ENCODE measurements at regions not wholly inside any gene's neighbourhood (a gene's known extent, or its start where the extent isn't known, plus 50 kb on each side); places are given as distances from the start of the nearest gene placed in this dataset.

DNA sequence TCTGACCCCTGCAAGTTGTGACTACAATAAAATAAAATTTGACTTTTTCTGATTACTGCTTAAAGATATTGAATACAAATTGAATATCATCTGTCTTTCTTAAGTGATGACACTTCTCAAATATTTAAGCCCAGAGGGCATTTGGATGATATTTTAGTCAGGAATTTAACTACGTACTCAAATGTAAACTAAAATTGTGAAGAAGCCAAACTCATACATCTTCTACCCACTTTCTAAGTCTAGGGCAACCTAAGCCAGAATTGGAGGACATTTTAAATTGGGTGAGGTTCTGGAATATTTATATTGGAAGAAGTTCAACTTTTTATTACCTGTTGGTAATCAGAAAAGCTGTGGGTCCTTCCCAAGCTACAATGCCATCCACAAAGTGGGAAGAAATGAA, 149.1 kb upstream of the WDR11 start:
- WGBS, 2 experiments (ENCODE audit: insufficient coverage in 2 of 2): no CpG with 5 or more reads among the region's 1 CpG
- H3K4me3 ChIP-seq (ENCODE audit: extremely low read depth, insufficient read depth, low read length, poor library complexity, severe bottlenecking): no peak overlapping the region
- no peaks in the 10 kb centered on the region for H3K36me3 ChIP-seq (ENCODE audit: control insufficient read depth, insufficient read depth, low read length)
- H3K9me3 ChIP-seq (ENCODE audit: control insufficient read depth, low read length): no peaks in the 10 kb centered on the region
- no peaks in the 10 kb centered on the region for H3K4me1 ChIP-seq (ENCODE audit: control insufficient read depth, insufficient read depth, low read length, poor library complexity, severe bottlenecking)
- H3K27ac ChIP-seq (ENCODE audit: low read depth, low read length, severe bottlenecking): no peak overlapping the region

DNA sequence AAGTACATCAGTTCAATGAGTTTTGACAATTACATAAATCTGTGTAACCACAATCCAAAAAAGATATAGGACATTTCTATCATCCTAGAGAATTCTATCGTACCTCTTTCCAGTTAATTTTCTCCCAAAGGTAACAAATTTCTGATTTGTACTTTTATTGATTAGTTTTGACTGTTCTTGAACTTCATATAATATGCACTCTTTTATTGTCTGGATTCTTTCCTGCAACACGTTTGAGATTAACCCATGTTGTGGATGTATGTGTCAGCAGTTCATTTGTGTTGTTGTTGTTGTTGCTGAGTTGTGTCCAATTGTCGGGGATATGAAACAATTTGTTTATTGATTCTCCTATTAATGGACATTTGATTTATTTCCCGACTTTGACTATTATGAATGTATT, 145.9 kb upstream of the WDR11 start:
- Histone ChIP-seq H3K27ac (ENCODE audit: low read depth, low read length, severe bottlenecking) (no peak overlapping the region), H3K4me1 (ENCODE audit: control insufficient read depth, insufficient read depth, low read length, poor library complexity, severe bottlenecking) (no peaks in the 10 kb centered on the region), H3K4me3 (ENCODE audit: extremely low read depth, insufficient read depth, low read length, poor library complexity, severe bottlenecking) (no peak overlapping the region), H3K9me3 (ENCODE audit: control insufficient read depth, low read length) (no peaks in the 10 kb centered on the region), H3K36me3 (ENCODE audit: control insufficient read depth, insufficient read depth, low read length) (no peaks in the 10 kb centered on the region)
- 80% methylated on average over 1 of the region's 4 CpGs; no CpG with 5 or more reads in 1 of the 2 experiments for WGBS, 2 experiments (ENCODE audit: insufficient coverage in 2 of 2)

DNA sequence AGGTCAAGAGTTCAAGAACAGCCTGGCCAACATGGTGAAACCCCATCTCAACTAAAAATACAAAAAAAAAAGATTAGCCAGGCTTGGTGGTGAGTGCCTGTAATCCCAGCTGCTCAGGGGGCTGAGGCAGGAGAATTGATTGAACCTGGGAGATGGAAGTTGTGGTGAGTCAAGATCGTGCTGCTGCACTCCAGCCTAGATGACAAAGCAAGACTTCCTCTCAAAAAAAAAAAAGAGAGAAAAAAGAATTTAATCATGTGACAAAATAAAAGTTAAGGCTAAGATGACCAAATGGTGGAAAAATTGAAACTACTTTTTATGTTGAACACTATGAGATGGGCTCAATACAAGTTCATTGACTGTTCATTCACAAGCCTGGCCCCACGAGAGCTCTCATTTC, 141.1 kb upstream of the WDR11 start:
- WGBS, 2 experiments (ENCODE audit: insufficient coverage in 2 of 2): 67 to 82% methylated on average over 1 of the region's 2 CpGs
- Histone ChIP-seq H3K27ac (ENCODE audit: low read depth, low read length, severe bottlenecking) (no peak overlapping the region), H3K4me1 (ENCODE audit: control insufficient read depth, insufficient read depth, low read length, poor library complexity, severe bottlenecking) (no peaks in the 10 kb centered on the region), H3K36me3 (ENCODE audit: control insufficient read depth, insufficient read depth, low read length) (no peaks in the 10 kb centered on the region), H3K9me3 (ENCODE audit: control insufficient read depth, low read length) (no peaks in the 10 kb centered on the region), H3K4me3 (ENCODE audit: extremely low read depth, insufficient read depth, low read length, poor library complexity, severe bottlenecking) (no peak overlapping the region)

DNA sequence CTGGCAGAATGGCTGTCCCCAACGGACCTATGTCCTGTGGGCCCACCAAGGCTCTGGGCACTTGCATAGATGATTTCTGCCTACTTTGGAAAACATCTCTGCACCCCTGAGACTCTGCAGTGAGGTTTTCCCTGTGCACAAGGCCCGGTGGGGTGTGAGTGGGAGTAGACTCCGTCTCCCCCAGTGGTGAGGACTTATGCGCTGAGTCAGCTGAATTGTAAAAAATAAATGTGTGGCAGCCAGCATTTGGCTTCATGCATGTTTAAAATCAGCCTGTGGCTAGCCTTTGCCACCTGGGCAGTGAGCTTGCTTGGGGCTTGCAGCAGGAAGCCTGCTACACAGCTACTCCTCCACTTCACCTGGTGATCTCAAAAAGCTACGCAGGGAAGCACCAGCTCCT, 139.3 kb upstream of the WDR11 start:
- Histone ChIP-seq H3K36me3 (ENCODE audit: control insufficient read depth, insufficient read depth, low read length) (no peaks in the 10 kb centered on the region), H3K4me1 (ENCODE audit: control insufficient read depth, insufficient read depth, low read length, poor library complexity, severe bottlenecking) (no peaks in the 10 kb centered on the region), H3K27ac (ENCODE audit: low read depth, low read length, severe bottlenecking) (no peak overlapping the region), H3K4me3 (ENCODE audit: extremely low read depth, insufficient read depth, low read length, poor library complexity, severe bottlenecking) (no peak overlapping the region), H3K9me3 (ENCODE audit: control insufficient read depth, low read length) (no peaks in the 10 kb centered on the region)
- WGBS, 2 experiments (ENCODE audit: insufficient coverage in 2 of 2): 89 to 90% methylated on average over 2 to 5 of the region's 5 CpGs

DNA sequence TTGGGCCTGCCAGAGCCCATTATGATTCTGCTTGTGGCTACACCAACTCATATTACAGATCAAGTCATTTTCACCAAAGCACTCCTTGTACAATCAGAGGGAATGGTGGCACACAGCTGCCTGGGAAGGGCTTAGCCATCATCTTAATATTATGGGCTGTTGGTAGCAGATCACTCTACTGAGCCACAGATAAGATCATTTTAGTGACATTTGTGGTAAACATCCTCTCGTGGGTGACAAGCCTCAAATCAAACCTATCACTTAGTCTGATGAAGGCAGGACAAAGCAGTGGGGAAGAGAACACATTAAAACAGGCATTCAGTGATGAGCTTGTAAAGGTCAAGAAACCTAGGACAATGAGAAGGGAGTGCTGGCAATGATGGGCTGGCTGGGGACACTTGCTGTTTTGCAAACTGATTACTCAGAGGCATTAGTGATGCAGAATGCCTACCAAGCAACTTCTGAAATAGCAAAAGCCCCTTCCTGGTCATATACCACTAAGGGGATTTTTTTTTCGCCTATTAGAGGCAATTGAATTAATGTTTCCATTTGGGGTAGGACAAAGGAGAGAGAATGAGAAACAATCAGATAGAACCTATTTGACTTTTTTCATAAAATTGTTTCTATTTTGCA, 137.5 kb upstream of the WDR11 start:
- Histone ChIP-seq H3K4me1 (ENCODE audit: control insufficient read depth, insufficient read depth, low read length, poor library complexity, severe bottlenecking) (no peaks in the 10 kb centered on the region), H3K4me3 (ENCODE audit: extremely low read depth, insufficient read depth, low read length, poor library complexity, severe bottlenecking) (no peak overlapping the region), H3K36me3 (ENCODE audit: control insufficient read depth, insufficient read depth, low read length) (no peaks in the 10 kb centered on the region), H3K27ac (ENCODE audit: low read depth, low read length, severe bottlenecking) (no peak overlapping the region), H3K9me3 (ENCODE audit: control insufficient read depth, low read length) (no peaks in the 10 kb centered on the region)
- WGBS, 2 experiments (ENCODE audit: insufficient coverage in 2 of 2): no CpG with 5 or more reads among the region's 2 CpGs

DNA sequence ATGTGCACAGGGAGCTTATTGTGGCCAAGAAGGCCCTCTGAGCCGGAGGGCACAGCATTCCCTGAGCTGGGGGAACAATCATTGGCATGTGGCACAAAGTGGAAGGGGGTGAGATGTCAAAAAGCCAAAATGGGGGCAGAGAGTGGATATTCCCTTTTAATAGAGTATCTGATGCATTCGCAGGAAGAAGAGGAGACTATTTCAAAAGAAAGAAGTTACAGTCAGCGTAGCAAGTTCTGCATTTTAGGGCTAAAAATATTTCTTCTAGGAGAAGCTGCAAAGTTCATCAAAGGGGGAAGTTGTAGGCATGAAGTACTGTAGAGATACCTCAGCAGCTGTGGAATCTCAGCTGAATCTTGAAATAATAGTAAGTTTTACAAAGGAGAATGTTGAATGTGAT, 136.0 kb upstream of the WDR11 start:
- Histone ChIP-seq H3K27ac (ENCODE audit: low read depth, low read length, severe bottlenecking) (no peak overlapping the region), H3K4me3 (ENCODE audit: extremely low read depth, insufficient read depth, low read length, poor library complexity, severe bottlenecking) (no peak overlapping the region), H3K9me3 (ENCODE audit: control insufficient read depth, low read length) (no peaks in the 10 kb centered on the region), H3K36me3 (ENCODE audit: control insufficient read depth, insufficient read depth, low read length) (no peaks in the 10 kb centered on the region), H3K4me1 (ENCODE audit: control insufficient read depth, insufficient read depth, low read length, poor library complexity, severe bottlenecking) (no peaks in the 10 kb centered on the region)
- WGBS, 2 experiments (ENCODE audit: insufficient coverage in 2 of 2): 97 to 100% methylated on average over 1 to 3 of the region's 3 CpGs

DNA sequence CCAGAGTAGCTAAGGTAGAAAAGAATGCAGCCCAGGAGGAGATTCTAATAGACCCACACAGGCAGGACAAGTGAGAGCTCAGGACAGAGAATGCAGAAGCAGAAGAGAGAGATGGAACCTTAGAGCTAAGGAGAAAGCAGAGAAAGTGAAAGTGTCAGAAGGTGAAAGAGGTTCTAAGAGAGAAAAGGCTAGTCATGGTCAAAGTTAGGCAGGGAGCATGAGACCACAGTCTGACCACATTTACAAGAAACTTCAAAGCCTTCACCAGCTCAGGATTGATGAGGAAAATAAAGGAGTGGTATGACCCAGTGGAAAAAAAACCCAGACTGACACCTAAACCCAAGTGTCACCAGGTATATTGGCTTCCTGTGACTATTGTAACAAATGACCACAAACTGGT, 131.8 kb upstream of the WDR11 start:
- Histone ChIP-seq H3K4me3 (ENCODE audit: extremely low read depth, insufficient read depth, low read length, poor library complexity, severe bottlenecking) (no peak overlapping the region), H3K9me3 (ENCODE audit: control insufficient read depth, low read length) (no peaks in the 10 kb centered on the region), H3K27ac (ENCODE audit: low read depth, low read length, severe bottlenecking) (no peak overlapping the region), H3K4me1 (ENCODE audit: control insufficient read depth, insufficient read depth, low read length, poor library complexity, severe bottlenecking) (no peaks in the 10 kb centered on the region), H3K36me3 (ENCODE audit: control insufficient read depth, insufficient read depth, low read length) (no peaks in the 10 kb centered on the region)

DNA sequence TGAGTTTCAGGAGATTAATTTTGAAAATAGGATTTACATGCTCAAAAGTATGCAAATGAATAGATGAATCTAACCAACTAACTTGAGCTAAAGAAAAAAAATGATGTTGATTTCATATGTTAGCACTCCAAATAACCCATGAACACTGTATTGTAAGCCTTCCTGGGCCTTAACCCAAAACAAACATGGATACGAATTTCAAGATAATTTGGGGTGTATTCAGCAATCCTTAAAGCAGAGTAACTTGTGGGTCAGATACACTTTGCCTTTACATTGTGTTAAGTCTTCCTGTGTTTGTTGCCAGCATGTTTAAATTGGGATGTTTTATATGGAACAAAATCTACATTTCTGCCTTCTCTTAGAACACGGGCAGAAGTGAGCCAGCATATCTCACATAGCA, 124.2 kb upstream of the WDR11 start:
- Histone ChIP-seq H3K36me3 (ENCODE audit: control insufficient read depth, insufficient read depth, low read length) (no peaks in the 10 kb centered on the region), H3K4me3 (ENCODE audit: extremely low read depth, insufficient read depth, low read length, poor library complexity, severe bottlenecking) (no peak overlapping the region), H3K4me1 (ENCODE audit: control insufficient read depth, insufficient read depth, low read length, poor library complexity, severe bottlenecking) (no peaks in the 10 kb centered on the region), H3K9me3 (ENCODE audit: control insufficient read depth, low read length) (no peaks in the 10 kb centered on the region), H3K27ac (ENCODE audit: low read depth, low read length, severe bottlenecking) (no peak overlapping the region)
- 86% methylated on average over 1 of the region's 2 CpGs; no CpG with 5 or more reads in 1 of the 2 experiments for WGBS, 2 experiments (ENCODE audit: insufficient coverage in 2 of 2)

DNA sequence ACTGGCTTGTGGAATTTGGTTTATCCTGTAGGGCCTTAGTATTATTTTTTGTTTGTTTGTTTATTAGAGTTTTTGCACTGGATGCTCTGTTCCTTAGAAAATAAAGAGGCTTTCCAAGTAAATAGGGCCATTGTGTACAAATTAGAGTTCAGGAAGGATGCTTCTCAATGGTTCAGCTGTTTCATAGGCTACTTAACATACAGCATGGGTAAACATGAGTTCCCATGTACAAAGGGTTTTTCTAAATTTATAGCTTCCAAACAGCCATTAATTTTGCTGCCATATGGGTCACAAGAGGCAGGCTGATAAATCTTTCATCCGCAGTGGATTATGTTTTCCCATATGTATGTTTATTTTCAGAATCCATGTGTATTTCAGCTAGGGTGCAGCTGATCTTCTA, 121.6 kb upstream of the WDR11 start:
- H3K4me3 ChIP-seq (ENCODE audit: extremely low read depth, insufficient read depth, low read length, poor library complexity, severe bottlenecking): no peak overlapping the region
- no peaks in the 10 kb centered on the region for H3K9me3 ChIP-seq (ENCODE audit: control insufficient read depth, low read length)
- WGBS, 2 experiments (ENCODE audit: insufficient coverage in 2 of 2): no CpG with 5 or more reads among the region's 1 CpG
- H3K36me3 ChIP-seq (ENCODE audit: control insufficient read depth, insufficient read depth, low read length): no peaks in the 10 kb centered on the region
- H3K4me1 ChIP-seq (ENCODE audit: control insufficient read depth, insufficient read depth, low read length, poor library complexity, severe bottlenecking): no peaks in the 10 kb centered on the region
- no peak overlapping the region for H3K27ac ChIP-seq (ENCODE audit: low read depth, low read length, severe bottlenecking)

DNA sequence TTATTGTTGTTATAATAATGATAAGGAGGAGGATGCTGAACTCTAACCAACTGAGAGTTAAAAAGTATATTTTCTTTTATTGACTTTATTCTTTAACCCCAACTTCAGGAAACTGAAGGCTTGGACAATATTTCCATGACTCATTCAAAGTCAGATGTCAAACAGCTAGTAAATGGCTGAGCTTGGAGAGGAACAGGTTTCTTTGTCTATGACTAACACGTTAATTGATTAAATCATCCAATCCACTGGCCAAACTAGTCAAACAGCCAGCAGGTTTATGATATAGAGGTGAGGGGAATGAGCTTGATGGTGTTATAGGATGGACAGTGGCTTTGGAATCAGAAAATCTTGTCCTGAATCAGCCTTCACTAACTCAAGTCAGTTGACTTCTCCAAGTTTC, 119.1 kb upstream of the WDR11 start:
- Histone ChIP-seq H3K27ac (ENCODE audit: low read depth, low read length, severe bottlenecking) (no peak overlapping the region), H3K4me1 (ENCODE audit: control insufficient read depth, insufficient read depth, low read length, poor library complexity, severe bottlenecking) (no peaks in the 10 kb centered on the region), H3K4me3 (ENCODE audit: extremely low read depth, insufficient read depth, low read length, poor library complexity, severe bottlenecking) (no peak overlapping the region), H3K9me3 (ENCODE audit: control insufficient read depth, low read length) (no peaks in the 10 kb centered on the region), H3K36me3 (ENCODE audit: control insufficient read depth, insufficient read depth, low read length) (no peaks in the 10 kb centered on the region)
- WGBS, 2 experiments (ENCODE audit: insufficient coverage in 2 of 2): 100% methylated on average over 1 of the region's 1 CpG; no CpG with 5 or more reads in 1 of the 2 experiments

DNA sequence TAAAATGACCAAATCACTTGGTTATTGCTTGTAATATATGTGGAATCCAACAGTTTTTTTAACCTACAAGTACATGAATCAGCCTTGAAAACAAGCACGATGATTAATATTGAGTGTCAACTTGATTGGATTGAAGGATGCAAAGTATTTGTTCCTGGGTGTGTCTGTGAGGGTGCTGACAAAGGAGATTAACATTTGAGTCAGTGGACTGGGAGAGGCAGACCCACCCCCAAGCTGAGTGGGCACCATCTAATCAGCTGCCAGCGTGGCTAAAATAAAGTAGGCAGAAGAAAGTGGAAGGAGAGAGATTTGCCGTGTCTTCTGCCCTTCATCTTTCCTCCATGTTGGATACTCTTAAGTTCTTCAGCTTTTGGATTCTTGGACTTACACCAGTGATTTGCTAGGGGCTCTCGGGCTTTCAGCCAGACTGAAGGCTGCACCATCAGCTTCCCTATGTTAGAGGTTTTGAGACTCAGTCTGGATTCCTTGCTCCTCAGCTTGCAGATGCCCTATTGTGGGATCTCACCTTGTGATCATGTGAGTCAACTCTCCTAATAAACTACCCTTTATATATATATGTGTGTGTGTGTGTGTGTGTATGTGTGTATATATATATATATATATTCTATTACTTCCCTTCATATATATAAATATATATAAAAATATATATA, 118.4 kb upstream of the WDR11 start:
- Histone ChIP-seq H3K4me1 (ENCODE audit: control insufficient read depth, insufficient read depth, low read length, poor library complexity, severe bottlenecking) (no peaks in the 10 kb centered on the region), H3K4me3 (ENCODE audit: extremely low read depth, insufficient read depth, low read length, poor library complexity, severe bottlenecking) (no peak overlapping the region), H3K36me3 (ENCODE audit: control insufficient read depth, insufficient read depth, low read length) (no peaks in the 10 kb centered on the region), H3K27ac (ENCODE audit: low read depth, low read length, severe bottlenecking) (no peak overlapping the region), H3K9me3 (ENCODE audit: control insufficient read depth, low read length) (no peaks in the 10 kb centered on the region)
- 83 to 94% methylated on average over 1 to 4 of the region's 4 CpGs for WGBS, 2 experiments (ENCODE audit: insufficient coverage in 2 of 2)
